Limb (tissue), 2 donors: ENCODE measurements at regions not wholly inside any gene's neighbourhood (a gene's known extent, or its start where the extent isn't known, plus 50 kb on each side); places are given as distances from the start of the nearest gene placed in this dataset.
"Not testable (repeated sequence)": the region's sequence is repeated elsewhere in the genome, so short reads cannot be mapped to it uniquely, and the experiment has no call there.

Experiments
- DNase-seq, 2 donors: peaks; one replicate each; pipeline ENCODE4 v3.0.0-alpha.2; 2016; ENCODE audit errors: extremely low spot score in 2 of 2

DNA sequence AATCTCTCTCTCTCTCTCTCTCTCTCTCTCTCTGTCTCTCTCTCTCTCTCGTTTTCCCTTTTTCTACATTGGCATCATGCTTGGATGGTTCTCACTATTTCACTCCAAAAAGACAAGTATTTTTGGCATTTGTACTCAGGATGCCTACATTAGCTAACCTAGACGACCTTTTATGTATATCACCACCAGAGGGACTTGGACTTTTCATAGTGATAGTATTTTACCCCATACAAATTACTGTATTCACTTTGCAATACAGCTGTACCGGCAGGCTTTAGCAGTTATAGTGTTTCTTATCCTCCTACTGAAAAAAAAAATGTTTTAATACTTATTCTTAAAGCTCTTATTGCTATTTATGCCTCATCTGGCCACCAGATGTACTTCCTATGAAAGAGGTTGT, 687.2 kb upstream of the KLHL1 start:
- DNase-seq = no peak

GRCh38 chr13:70792121-70792520, 683.9 kb upstream of the KLHL1 start:
- no peak for DNase-seq

- no peak for DNase-seq
Measured at GRCh38 chr13:70789751-70790150, 681.5 kb upstream of the KLHL1 start.

GRCh38 chr13:70788074-70788473, 679.8 kb upstream of the KLHL1 start:
- no peak for DNase-seq

DNA sequence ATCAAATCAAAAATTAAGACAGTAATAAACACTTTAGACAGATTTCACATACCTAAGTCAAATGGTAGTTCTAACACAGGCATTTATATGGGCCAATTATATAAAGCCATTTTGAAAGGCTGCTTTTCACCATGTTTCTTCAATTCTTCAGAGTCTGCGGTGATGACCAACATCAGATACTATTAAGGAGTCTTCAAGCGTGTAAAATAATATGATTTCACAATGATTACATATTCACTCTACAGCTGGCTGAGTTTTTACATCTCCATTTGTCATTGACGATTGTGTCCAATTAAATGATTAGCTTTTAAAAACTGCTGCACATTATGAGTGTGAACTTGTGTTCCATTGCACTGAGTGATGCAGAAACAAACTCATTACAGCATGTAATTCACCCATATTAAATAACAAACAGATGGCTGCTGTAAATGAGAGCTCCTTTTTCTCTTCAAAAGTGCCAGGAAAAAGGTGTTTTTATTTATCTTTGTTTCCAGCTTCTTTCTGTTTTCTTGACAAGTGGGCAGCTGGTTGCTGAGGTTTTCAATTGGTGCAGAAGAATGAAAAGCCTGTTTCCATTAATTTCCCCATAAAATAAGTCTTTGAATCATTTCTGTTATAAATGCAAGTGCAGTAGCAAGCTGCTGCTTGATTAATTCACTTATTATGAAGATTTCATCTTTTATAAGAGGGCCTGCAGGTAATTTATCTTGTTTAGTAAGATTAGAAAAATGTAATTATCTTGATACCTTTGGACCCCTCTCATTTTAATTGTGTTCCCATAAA, 676.1 kb upstream of the KLHL1 start:
- no peak for DNase-seq

DNA sequence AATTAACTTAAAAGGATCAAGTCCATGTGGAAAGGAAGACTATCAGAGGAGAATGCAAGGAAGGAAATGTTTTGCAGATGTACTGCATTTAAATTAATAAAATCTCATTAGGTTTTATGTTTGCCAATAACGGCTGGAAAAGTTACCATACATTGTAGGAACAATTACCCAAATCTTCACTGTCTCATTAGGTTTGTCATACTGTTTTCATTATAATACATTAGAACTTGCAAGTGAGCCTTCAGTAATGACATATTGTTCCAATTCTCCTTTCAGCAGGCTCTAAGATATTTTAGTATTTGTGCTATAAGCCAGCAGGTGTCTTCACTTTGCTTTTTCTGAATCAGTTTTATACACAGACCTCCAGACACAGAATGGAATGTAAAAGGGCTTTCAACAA, 661.6 kb upstream of the KLHL1 start:
- DNase-seq = peak in 1 of 2 donors; percentile 34

DNA sequence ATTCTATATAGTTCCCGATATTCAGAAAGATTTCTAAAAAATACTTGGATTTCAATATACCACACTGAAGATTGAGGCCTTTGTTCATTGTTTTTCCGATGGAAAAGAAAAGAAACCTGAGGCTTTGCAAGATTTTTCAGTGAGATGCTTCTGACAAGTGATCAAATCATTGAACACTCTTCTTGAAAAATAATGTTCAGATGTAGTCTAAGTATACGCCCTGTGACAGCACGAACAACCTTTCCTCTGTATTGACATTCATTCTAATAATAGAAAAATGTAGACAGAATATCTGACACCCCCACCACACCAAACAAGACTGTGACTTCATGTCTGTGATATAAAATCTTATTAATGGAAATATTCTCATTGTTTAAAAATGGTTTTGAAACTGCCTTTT, 650.7 kb upstream of the KLHL1 start:
- DNase-seq = no peak

GRCh38 chr13:70756088-70756487, 647.8 kb upstream of the KLHL1 start:
- no peak for DNase-seq

- no peak for DNase-seq
Measured at GRCh38 chr13:70755456-70755855, 647.2 kb upstream of the KLHL1 start.

GRCh38 chr13:70747262-70747661, 639.0 kb upstream of the KLHL1 start:
- peak in 1 of 2 donors; percentile 57 for DNase-seq

- DNase-seq = not testable (repeated sequence)
Measured at GRCh38 chr13:70746469-70746868, 638.2 kb upstream of the KLHL1 start.

DNA sequence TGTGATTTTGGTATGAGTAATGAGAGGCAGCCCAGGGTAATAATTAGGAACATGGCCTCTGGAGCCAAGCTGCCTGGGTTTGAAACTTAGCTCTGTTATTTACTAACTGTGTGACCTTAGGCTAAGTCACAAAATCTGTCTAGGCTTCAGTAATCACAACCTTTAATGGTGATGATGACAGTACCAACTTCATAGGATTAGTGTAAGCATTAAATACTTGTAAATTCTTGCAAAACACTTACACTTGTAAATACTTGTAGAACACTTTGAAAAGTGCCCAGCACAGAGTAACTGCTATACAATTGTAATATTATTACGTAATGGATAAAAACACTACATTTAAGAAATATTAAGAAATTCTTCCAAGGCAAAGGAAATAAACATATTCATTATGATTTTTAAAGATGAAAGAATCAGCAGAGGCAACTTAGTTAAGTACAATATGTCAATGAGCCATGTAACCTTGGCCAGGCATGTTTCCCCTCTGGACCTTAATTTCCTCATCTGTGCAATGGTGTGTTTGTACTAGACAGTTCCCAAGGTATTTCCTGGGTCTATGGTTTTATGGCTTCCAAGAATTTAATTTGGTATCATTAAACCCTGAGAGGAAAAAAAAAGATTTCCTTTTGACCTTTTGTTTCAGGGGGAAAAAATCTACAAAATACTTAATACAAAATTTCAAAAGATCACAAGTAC, 628.5 kb upstream of the KLHL1 start:
- DNase-seq = no peak

DNA sequence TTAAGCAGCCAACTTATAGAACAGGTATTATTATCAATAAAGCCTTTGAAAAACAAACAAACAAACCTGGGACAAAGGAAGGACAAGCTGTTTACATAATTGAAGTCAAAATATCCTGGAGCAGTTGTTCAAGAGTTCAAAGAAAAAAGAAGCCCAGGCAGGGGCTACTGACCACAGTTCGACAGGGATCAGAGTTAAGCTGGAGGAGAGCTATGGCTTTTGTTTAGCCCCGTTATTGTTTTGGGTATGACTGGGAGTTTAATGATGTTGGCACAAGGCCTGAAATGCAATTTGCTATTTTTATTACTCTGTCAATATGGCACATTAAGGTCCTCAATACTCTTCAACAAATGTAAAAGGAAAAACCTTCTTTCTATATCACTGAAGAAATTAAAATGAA, 624.4 kb upstream of the KLHL1 start:
- DNase-seq = no peak

- DNase-seq = no peak
Measured at GRCh38 chr13:70729369-70729768, 621.1 kb upstream of the KLHL1 start.

GRCh38 chr13:70723732-70724131, 615.5 kb upstream of the KLHL1 start:
- DNase-seq = no peak

- no peak for DNase-seq
Measured at GRCh38 chr13:70720386-70720785, 612.1 kb upstream of the KLHL1 start.

DNA sequence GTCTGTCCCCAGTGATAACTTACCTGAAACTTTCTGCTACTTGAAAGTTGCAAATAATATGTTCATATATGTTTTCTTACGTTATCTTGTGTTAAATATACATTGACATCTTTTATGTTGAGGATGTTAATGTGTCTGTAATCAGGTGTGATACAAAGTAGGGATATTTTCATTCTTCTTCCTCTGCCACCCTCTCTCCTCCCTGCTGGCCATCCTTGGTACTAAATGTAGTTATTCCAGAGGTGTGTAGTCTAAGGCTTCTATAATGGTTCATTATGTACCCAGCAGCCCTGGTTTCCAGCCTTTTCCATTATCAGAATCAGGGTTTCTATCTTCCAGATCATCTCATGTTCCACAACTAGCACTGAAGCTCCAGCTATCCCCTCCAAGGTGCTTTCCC, 606.7 kb upstream of the KLHL1 start:
- DNase-seq = no peak

- DNase-seq = no peak
Measured at GRCh38 chr13:70708775-70709174, 600.5 kb upstream of the KLHL1 start.

DNA sequence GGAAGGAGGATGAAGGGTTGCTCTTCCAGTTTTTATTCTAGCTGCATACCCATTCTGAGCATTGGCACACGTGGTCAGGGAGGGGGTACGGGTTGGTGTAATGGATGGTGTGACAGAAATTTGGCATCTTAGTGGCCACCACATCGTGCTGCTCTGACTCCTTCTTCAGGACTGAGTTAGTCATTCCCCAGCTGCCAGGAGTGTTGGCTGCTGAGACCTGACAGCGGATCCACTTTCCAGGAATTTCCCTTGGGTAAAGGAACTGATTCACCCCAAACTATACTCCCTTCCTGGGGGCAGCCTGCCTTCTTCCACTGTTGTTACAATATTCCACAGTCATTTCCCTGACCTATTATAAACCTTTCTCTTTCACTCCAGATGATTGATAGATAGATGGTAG, 595.5 kb upstream of the KLHL1 start:
- no peak for DNase-seq

DNA sequence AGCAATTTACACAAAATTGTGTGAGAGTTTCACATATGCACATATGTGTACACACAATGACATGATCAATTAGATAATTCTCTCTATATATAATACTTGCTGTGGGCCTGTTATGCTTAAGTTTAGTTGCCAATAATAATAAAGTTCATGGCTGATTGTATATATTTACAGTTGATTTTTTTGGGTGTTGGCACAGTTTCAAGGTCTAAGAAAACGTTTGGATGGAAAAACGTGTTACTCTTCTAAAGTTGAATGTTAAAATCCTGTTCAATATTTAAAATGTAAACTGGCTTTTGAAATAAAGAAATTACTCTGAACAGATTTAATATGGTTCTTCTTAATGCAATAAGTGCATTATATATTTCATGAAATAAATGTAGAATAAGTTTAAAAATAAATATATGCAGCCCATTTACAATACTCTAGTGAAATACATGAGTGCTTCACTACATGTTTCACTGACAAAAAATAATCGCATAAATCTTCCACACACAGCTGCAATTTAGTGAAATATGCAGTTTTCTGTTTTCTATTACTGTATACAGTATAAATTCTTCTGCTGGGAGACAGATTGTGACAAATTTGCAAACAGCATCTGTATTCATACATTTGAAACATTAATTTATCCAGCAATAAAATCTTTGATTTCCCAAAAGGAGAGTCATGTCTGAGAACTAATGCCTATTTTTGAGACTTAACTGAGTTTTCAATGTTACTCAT, 586.9 kb upstream of the KLHL1 start:
- no peak for DNase-seq

DNA sequence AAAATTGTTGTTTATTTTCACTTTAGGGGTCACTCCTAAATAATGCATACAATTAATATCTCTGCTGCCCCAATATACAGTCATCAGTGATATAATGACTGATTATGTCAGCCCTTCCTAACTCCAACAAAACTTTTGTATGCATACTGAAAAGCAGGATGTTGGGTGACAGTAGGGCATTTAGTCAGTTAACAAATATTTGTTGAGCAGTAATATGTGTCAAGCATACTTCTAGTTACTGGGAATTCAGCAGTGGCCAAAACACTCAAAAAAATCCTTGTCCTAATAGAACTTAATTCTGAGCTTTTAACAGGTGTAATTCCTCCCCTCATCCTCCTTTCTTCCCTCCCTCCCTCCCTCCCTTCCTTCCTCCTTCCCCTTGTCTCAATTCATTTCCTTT, 560.7 kb upstream of the KLHL1 start:
- no peak for DNase-seq

DNA sequence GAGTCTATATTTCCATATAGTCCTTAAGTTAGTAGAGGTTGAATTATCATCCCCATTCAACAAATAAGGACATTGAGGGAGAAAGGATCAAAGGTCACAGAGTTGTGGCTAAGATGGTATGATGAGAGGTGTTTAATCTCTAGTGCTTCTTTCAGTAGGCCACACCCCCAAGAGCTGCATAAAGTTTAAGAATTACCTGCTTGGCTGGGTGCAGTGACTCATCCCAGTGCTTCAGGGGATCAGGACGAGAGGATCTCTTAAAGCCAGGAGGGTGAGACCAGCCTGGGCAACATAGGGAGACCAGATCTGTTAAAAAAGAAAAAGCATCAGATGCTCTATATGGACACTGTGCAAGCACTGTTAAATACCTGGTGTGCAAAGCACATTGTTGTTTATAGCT, 560.0 kb upstream of the KLHL1 start:
- no peak for DNase-seq
